ENCODE measurements at regions not wholly inside any gene's neighbourhood (a gene's known extent, or its start where the extent isn't known, plus 50 kb on each side); places are given as distances from the start of the nearest gene placed in this dataset.
"Not testable (repeated sequence)": the region's sequence is repeated elsewhere in the genome, so short reads cannot be mapped to it uniquely, and the experiment has no call there.

DNA sequence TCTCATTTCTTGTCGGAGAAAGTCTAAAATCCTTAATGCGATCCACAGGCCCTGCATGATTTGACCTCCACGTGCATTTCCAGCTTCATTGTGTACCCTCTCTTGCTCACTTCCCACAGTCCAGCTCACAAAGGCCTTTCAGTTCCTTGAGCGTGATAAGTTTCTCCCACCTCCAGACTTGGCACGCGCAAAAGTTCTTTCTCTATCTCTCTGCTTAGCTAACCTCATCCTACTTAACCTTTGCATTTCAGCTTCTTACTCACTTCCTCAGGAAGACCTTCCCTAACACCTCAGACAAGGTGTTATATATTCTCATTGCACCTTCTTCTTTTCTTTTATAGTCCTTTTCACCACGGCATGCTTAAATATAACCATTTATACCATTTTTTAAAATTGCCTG lies 124.8 kb upstream of the XPO1 start:
- H3K4me1 ChIP-seq, result no peaks in the 10 kb centered on the region
- no peaks in the 10 kb centered on the region for H3K9me3 ChIP-seq
- TF ChIP-seq Cebpa-rat (IDR thresholded peaks at IDR 0.05), result no peak
- no peaks in the 10 kb centered on the region for H4K20me1 ChIP-seq
- no peak overlapping the region for H3K27ac ChIP-seq
- H3K4me2 ChIP-seq, result no peak overlapping the region
- no peaks in the 10 kb centered on the region for H3K27me3 ChIP-seq
- H3K36me3 ChIP-seq, result no peaks in the 10 kb centered on the region
- no peak overlapping the region for H3K4me3 ChIP-seq
- H3K9ac ChIP-seq, result no peak overlapping the region

DNA sequence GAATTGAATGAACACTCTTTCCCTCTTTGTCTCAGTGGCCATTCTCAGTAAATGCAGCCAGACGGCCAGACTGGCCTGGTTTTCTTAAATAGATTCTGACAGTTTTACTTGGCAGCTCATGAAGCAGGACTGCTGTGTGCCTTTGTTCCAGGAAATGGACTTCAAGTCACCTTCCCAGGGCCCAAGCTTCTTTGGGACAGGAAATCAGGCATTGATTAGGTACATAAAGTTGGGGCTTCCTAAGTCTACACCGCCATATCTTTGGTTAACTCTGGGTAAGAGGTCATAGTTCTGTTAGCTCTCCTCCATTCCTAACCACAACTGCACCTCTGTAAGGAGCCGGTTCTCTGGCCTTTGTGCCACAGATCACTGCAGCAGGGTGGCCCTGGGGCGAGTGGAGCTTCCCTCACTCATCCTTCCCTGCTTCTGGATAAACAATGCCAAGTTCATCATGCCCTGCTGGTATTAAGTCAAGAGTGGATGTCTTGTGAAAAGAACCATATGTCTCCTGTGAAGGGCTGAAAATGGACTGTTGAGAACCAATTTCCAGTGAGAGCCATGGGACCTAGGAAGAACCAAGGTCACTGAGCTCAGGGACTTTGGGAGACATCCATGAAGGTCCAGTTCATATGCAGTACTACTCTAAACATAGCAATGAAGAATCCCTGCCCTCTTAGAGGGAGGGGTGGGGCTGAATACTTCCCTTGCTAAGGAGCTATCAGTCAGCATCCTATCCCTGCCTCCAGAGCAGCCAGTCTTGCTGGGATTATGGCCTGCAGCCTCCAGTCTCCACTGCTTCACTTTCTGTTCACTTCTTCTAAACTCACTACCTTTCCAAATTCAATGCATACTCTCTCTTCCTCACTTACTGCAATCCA lies 122.6 kb upstream of the XPO1 start:
- H3K27me3 ChIP-seq, result no peaks in the 10 kb centered on the region
- H3K4me2 ChIP-seq, result no peak overlapping the region
- no peaks in the 10 kb centered on the region for H3K36me3 ChIP-seq
- no peaks in the 10 kb centered on the region for H4K20me1 ChIP-seq
- no peak overlapping the region for H3K27ac ChIP-seq
- no peaks in the 10 kb centered on the region for H3K9me3 ChIP-seq
- no peak overlapping the region for H3K4me3 ChIP-seq
- H3K4me1 ChIP-seq, result no peaks in the 10 kb centered on the region
- H3K9ac ChIP-seq, result no peak overlapping the region
- no peak for TF ChIP-seq Cebpa-rat (IDR thresholded peaks at IDR 0.05)

DNA sequence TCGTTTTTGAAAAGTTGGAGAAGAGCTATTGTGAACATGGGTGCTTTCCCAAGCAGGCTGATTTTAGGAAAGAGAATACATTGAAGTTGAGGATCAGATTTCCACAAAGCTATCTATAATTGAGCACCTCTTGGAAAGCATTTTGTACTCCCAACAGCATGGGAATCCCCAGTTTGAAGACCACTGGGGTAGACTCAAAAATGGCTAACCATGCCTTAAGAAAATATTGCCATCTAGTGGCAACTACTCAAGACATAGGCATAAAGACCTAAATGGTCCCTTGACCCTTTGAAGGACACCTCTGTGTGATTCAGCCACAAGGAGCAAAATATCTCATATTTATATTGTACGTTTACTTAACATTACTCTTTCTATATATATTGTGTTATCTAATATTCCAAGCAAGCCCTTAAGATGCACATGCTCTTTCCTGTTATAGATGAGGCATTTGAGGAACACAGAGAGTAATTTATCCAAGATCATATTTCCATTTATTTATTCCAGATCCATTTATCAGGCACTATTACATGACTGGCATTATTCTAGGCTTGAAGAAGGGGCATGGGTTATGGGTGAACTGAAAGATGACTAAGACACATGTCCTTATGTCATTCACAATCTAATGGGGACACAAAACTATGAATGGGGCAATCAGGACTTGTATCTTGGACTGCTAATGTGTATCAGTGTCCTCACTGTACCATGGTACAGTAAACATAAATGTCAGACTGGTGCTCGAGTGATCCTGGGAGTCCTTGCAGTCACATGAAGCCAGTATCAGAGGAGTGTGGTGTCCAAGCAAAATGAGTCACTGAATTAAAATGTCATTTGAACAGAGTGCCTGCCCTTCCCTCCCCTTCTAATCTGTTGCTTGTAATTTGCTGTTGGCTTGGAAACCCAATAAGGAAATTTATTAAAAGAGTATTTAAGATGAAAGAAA lies 121.0 kb upstream of the XPO1 start:
- no peaks in the 10 kb centered on the region for H3K9me3 ChIP-seq
- no peaks in the 10 kb centered on the region for H3K27me3 ChIP-seq
- no peak overlapping the region for H3K27ac ChIP-seq
- H3K4me2 ChIP-seq, result no peak overlapping the region
- H3K36me3 ChIP-seq, result no peaks in the 10 kb centered on the region
- H3K9ac ChIP-seq, result no peak overlapping the region
- no peaks in the 10 kb centered on the region for H4K20me1 ChIP-seq
- no peak for TF ChIP-seq Cebpa-rat (IDR thresholded peaks at IDR 0.05)
- H3K4me1 ChIP-seq, result no peaks in the 10 kb centered on the region
- H3K4me3 ChIP-seq, result no peak overlapping the region

DNA sequence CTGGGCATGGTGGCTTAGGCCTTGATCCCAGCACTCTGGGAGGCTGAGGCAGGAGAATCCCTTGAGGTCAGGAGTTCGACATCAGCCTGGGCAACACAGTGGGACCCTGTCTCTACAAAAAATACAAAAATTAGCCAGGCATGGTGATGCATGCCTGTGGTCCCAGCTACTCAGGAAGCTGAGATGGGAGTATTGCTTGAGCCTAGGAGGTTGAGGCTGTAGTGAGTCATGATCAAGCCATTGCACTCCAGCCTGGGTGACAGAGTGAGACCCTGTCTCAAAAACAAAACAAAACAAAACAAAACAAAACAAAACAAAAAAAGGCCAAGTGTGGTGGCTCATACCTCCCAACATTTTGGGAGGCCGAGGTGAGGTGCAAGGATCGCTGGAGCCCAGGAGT lies 111.8 kb upstream of the XPO1 start:
- H3K4me1 ChIP-seq, H3K4me3 ChIP-seq, H3K27me3 ChIP-seq, H3K27ac ChIP-seq, H3K4me2 ChIP-seq, H4K20me1 ChIP-seq, H3K36me3 ChIP-seq, H3K9ac ChIP-seq: not testable (repeated sequence)
- peaks cover 41% of the 10 kb centered on the region for H3K9me3 ChIP-seq

DNA sequence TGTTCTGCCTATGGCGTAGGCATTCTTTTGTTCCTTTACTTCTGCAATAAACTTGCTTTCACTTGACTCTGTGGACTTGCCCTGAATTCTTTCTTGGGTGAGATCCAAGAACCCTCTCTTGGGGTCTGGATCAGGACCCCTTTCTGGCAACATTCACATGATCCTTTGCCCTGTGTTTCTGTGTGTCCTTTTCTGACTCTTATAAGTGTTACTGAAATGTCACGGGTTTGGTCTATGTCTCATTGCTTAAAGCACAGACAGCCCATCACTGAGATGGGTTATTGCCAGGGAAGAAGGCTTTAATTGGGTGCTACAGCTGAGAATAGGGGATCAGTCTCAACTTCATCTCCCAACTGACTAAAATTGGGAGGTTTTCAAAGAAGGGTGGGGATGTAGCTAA lies 110.9 kb upstream of the XPO1 start:
- H3K36me3 ChIP-seq, result no peaks in the 10 kb centered on the region
- H3K9me3 ChIP-seq, result peaks cover 41% of the 10 kb centered on the region
- H3K4me3 ChIP-seq, result no peak overlapping the region
- TF ChIP-seq Cebpa-rat (IDR thresholded peaks at IDR 0.05), result no peak
- no peak overlapping the region for H3K27ac ChIP-seq
- H3K9ac ChIP-seq, result no peak overlapping the region
- no peaks in the 10 kb centered on the region for H3K27me3 ChIP-seq
- H3K4me2 ChIP-seq, result no peak overlapping the region
- no peaks in the 10 kb centered on the region for H4K20me1 ChIP-seq
- H3K4me1 ChIP-seq, result no peaks in the 10 kb centered on the region

DNA sequence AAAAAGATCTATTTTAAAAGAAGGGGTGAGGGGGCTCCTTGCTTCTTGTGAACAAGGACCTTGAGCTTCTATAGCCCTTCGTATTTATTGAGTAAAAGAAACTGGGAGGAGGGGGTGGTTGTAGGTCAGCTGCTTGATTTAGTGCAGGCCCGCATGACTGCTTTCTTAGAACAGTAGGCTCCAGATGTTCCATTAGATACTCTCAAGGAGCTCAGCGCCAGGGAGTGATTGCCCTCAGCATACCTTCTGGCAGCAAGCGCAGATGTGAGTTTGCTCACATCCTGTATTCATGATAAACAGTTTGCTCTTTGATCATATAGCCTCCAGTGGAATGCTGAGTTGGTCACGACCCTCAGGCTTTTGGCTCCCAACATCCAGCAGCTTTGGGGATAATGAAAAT lies 108.9 kb upstream of the XPO1 start:
- Histone ChIP-seq H3K9me3 (peaks cover 41% of the 10 kb centered on the region), H3K4me2 (no peak overlapping the region), H3K4me1 (no peaks in the 10 kb centered on the region), H3K9ac (no peak overlapping the region), H4K20me1 (no peaks in the 10 kb centered on the region), H3K36me3 (no peaks in the 10 kb centered on the region), H3K27ac (no peak overlapping the region), H3K27me3 (no peaks in the 10 kb centered on the region), H3K4me3 (no peak overlapping the region)
- no peak for TF ChIP-seq Cebpa-rat (IDR thresholded peaks at IDR 0.05)

DNA sequence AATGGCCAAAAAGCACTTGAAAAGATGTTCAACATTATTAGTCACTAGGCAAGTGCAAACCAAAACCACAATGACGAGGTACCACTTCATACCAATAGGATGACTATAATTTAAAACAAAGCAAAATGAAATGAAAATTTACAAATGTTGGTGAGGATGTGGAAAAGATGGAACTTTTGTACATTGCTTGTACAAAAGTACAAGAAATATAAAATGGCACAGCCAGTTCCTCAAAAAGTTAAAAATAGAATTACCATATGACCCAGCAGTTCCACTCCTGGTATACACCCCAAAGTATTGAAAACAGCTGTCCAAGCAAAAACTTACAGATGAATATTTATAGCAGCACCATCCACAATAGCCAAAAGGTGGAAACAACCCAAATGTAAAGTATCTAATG lies 107.8 kb upstream of the XPO1 start:
- H4K20me1 ChIP-seq, result no peaks in the 10 kb centered on the region
- H3K4me3 ChIP-seq, result no peak overlapping the region
- no peaks in the 10 kb centered on the region for H3K4me1 ChIP-seq
- no peak overlapping the region for H3K9ac ChIP-seq
- H3K27ac ChIP-seq, result no peak overlapping the region
- H3K36me3 ChIP-seq, result no peaks in the 10 kb centered on the region
- TF ChIP-seq Cebpa-rat (IDR thresholded peaks at IDR 0.05), result no peak
- no peak overlapping the region for H3K4me2 ChIP-seq
- no peaks in the 10 kb centered on the region for H3K27me3 ChIP-seq
- peaks cover 41% of the 10 kb centered on the region for H3K9me3 ChIP-seq

DNA sequence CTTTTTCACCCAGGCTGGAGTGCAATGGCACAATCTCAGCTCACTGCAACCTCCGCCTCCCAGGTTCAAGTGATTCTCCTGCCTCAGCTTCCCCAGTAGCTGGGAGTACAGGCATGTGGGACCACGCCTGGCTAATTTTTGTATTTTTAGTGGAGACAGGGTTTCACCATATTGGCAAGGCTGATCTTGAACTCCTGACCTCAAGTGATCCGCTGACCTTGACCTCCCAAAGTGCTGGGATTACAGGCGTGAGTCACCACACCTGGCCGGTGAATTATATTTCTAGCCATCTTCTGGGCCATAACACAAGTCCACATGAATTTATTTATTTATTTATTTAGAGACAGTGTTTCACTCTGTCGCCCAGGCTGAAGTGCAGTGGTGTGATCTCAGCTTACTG lies 105.0 kb upstream of the XPO1 start:
- H3K27ac ChIP-seq, H3K4me2 ChIP-seq, H3K36me3 ChIP-seq, H3K4me1 ChIP-seq, H3K27me3 ChIP-seq, H3K9ac ChIP-seq, H4K20me1 ChIP-seq, H3K4me3 ChIP-seq: not testable (repeated sequence)
- H3K9me3 ChIP-seq, result peaks cover 25% of the 10 kb centered on the region

DNA sequence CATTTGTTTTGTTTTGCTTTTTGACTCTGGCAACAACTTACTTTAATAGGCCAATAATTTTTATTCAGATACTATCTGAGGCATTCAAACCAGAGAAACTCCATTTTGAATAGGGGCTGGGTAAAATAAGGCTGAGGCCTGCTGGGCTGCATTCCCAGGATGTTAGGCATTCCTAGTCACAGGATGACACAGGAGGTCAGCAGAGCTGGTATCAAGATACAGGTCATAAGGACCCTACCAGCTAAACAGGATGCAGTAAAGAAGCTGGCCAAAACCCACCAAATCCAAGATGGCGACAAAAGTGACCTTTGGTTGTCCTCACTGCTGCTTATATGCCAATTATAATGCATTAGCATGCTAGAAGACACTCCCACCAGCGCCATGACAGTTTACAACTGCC lies 102.2 kb upstream of the XPO1 start:
- no peak overlapping the region for H3K27ac ChIP-seq
- no peaks in the 10 kb centered on the region for H3K9me3 ChIP-seq
- H3K4me2 ChIP-seq, result no peak overlapping the region
- H3K9ac ChIP-seq, result no peak overlapping the region
- no peak overlapping the region for H3K4me3 ChIP-seq
- no peaks in the 10 kb centered on the region for H3K27me3 ChIP-seq
- no peaks in the 10 kb centered on the region for H4K20me1 ChIP-seq
- no peaks in the 10 kb centered on the region for H3K36me3 ChIP-seq
- no peaks in the 10 kb centered on the region for H3K4me1 ChIP-seq
- TF ChIP-seq Cebpa-rat (IDR thresholded peaks at IDR 0.05), result no peak

DNA sequence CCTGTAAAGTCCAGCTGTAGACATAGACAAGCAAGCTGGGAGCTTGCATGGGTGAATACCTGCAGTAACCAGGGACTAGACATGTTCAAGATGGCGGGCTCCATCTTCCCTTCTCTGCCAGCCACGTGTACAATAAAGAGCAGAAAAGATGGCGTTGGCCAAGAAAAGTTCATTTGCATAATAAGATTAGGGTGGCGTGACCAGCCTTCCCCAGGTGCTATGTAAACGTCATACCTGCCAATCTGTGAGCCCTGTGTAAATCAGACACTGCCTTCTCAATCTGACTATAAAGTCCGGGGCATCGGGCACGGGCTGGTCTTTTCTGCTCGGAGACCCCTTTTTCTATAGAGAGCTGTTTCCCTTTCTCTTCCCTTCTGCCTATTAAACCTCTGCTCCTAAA lies 101.6 kb upstream of the XPO1 start:
- Histone ChIP-seq H3K4me1 (no peaks in the 10 kb centered on the region), H3K36me3 (no peaks in the 10 kb centered on the region), H3K27me3 (no peaks in the 10 kb centered on the region), H3K9ac (no peak overlapping the region), H3K27ac (no peak overlapping the region), H3K4me3 (no peak overlapping the region), H3K4me2 (no peak overlapping the region), H4K20me1 (no peaks in the 10 kb centered on the region), H3K9me3 (no peaks in the 10 kb centered on the region)
- no peak for TF ChIP-seq Cebpa-rat (IDR thresholded peaks at IDR 0.05)

Measured in BLaER1 (cell line).